Spleen (tissue), 7 donors: ENCODE measurements at regions not wholly inside any gene's neighbourhood (a gene's known extent, or its start where the extent isn't known, plus 50 kb on each side); places are given as distances from the start of the nearest gene placed in this dataset.

Experiments
- CTCF ChIP-seq, 11 experiments: fragments of 200-600 bp in 7 of 11; fragments of 450-650 bp in 4 of 11; sonication (generic) in 4 of 11; IDR thresholded peaks in 8 of 11; conservative IDR thresholded peaks in 3 of 11; 1 replicate in 7 of 11; 2 replicates in 4 of 11; pipeline versions ENCODE4 v1.4.0 to v1.8.0; 2016 to 2021; ENCODE audit warnings: antibody characterized with exemption in 11 of 11, inconsistent platforms in 4 of 11, mild to moderate bottlenecking in 1 of 11
- POLR2A ChIP-seq, 3 donors: fragments of 450-650 bp; IDR thresholded peaks; one replicate each; pipeline ENCODE4 v1.5.1; 2017; ENCODE audit warnings: antibody characterized with exemption in 3 of 3, mild to moderate bottlenecking in 1 of 3
- donor health status: DM: no; HTN: no; CAD: no; lungs with moderate emphysema.
- donor health status: DM: no; HTN: no; CAD: no.
- donor health status: DM: no; HTN: no; CAD: no.

- TF ChIP-seq POLR2A (IDR thresholded peaks at IDR 0.05) (no peak), CTCF (IDR thresholded peaks at IDR 0.05 in 8 of 11, conservative IDR thresholded peaks at IDR 0.05 in 3 of 11) (no peak)
Measured at GRCh38 chr2:236849508-236849907, 236.2 kb upstream of the COPS8 start.
